ENCODE measurements at regions not wholly inside any gene's neighbourhood (a gene's known extent, or its start where the extent isn't known, plus 50 kb on each side); places are given as distances from the start of the nearest gene placed in this dataset.
"Not testable (repeated sequence)": the region's sequence is repeated elsewhere in the genome, so short reads cannot be mapped to it uniquely, and the experiment has no call there.

- H2BK12ac ChIP-seq (ENCODE audit: low read length); H3K79me2 ChIP-seq (ENCODE audit: control insufficient read depth, insufficient read depth, low read length, poor library complexity); H3K79me1 ChIP-seq (ENCODE audit: low read length); H3K36me3 ChIP-seq (ENCODE audit: control insufficient read depth in 1 of 2, insufficient read depth in 2 of 2, low read length in 2 of 2); H3K4me1 ChIP-seq (ENCODE audit: control insufficient read depth in 1 of 2, insufficient read depth in 2 of 2, low read length in 2 of 2); H3K14ac ChIP-seq (ENCODE audit: low read length); H2AFZ ChIP-seq (ENCODE audit: insufficient read depth, low read length, poor library complexity); H3K4ac ChIP-seq (ENCODE audit: low read depth, low read length); H3K9me3 ChIP-seq (ENCODE audit: insufficient read depth, low read depth, low read length); H4K91ac ChIP-seq (ENCODE audit: low read depth, low read length); H4K8ac ChIP-seq (ENCODE audit: low read depth, low read length); DNase-seq; H2BK5ac ChIP-seq (ENCODE audit: low read depth, low read length, poor library complexity); H3K4me3 ChIP-seq (ENCODE audit: low read depth, low read length); H3K18ac ChIP-seq (ENCODE audit: low read length); H3K4me2 ChIP-seq (ENCODE audit: low read length); H3K27me3 ChIP-seq (ENCODE audit: insufficient read depth, low read length); H3K23ac ChIP-seq (ENCODE audit: low read length); H4K12ac ChIP-seq (ENCODE audit: low read depth, low read length); H3K27ac ChIP-seq (ENCODE audit: low read depth, low read length); H3K9ac ChIP-seq (ENCODE audit: low read length); H2AK5ac ChIP-seq (ENCODE audit: low read length); H2BK120ac ChIP-seq (ENCODE audit: insufficient read depth, low read length, poor library complexity): not testable (repeated sequence)
- no CpG with 5 or more reads among the region's 4 CpGs for WGBS (ENCODE audit: extremely low coverage, insufficient coverage, insufficient read length)
Observed at GRCh38 chr12:76933392-76933791, 54.6 kb upstream of the CSRP2 start.

- Histone ChIP-seq H2AFZ (ENCODE audit: insufficient read depth, low read length, poor library complexity) (no peak overlapping the region), H3K79me1 (ENCODE audit: low read length) (no peaks in the 10 kb centered on the region), H3K79me2 (ENCODE audit: control insufficient read depth, insufficient read depth, low read length, poor library complexity) (no peaks in the 10 kb centered on the region), H3K9me3 (ENCODE audit: insufficient read depth, low read depth, low read length) (no peaks in the 10 kb centered on the region), H4K91ac (ENCODE audit: low read depth, low read length) (no peak overlapping the region), H4K12ac (ENCODE audit: low read depth, low read length) (no peak overlapping the region), H3K9ac (ENCODE audit: low read length) (no peak overlapping the region), H2BK5ac (ENCODE audit: low read depth, low read length, poor library complexity) (no peak overlapping the region), H3K27ac (ENCODE audit: low read depth, low read length) (no peak overlapping the region), H3K23ac (ENCODE audit: low read length) (no peak overlapping the region), H3K4me3 (ENCODE audit: low read depth, low read length) (no peak overlapping the region), H3K14ac (ENCODE audit: low read length) (no peak overlapping the region), H4K8ac (ENCODE audit: low read depth, low read length) (no peak overlapping the region), H3K4ac (ENCODE audit: low read depth, low read length) (no peak overlapping the region), H2BK12ac (ENCODE audit: low read length) (no peak overlapping the region), H3K27me3 (ENCODE audit: insufficient read depth, low read length) (no peaks in the 10 kb centered on the region), H3K36me3 (ENCODE audit: control insufficient read depth in 1 of 2, insufficient read depth in 2 of 2, low read length in 2 of 2) (no peaks in the 10 kb centered on the region), H3K4me2 (ENCODE audit: low read length) (no peak overlapping the region), H3K18ac (ENCODE audit: low read length) (no peak overlapping the region), H2BK120ac (ENCODE audit: insufficient read depth, low read length, poor library complexity) (no peak overlapping the region), H2AK5ac (ENCODE audit: low read length) (no peak overlapping the region), H3K4me1 (ENCODE audit: control insufficient read depth in 1 of 2, insufficient read depth in 2 of 2, low read length in 2 of 2) (no peaks in the 10 kb centered on the region)
- no peak for DNase-seq
- no CpG with 5 or more reads among the region's 2 CpGs for WGBS (ENCODE audit: extremely low coverage, insufficient coverage, insufficient read length)
Observed at GRCh38 chr12:76929499-76929898, 50.7 kb upstream of the CSRP2 start.

All from trophoblast cell (in vitro differentiated cells and primary cell).